PC-3 (cell line): ENCODE measurements at regions not wholly inside any gene's neighbourhood (a gene's known extent, or its start where the extent isn't known, plus 50 kb on each side); places are given as distances from the start of the nearest gene placed in this dataset.

Source experiments
- ATAC-seq: fragments of 200-7000 bp; cut with Tn5 transposase; 2 replicates; pipeline ENCODE4 v1.9.1; 2020; ENCODE audit warnings: mild to moderate bottlenecking, moderate library complexity
- BruUV-seq: library from RNA; stranded (reverse); fragments of 400-500 nt; replicated peaks from 2 replicates; lab custom pipeline; 2021; lab: Mats Ljungman, UMichigan
- CTCF ChIA-PET: fragments of 300-600 bp; sonication (Branson Sonifier 250); formaldehyde crosslinking; loops from one replicate; lab custom pipeline; 2022; ENCODE audit warnings: antibody characterized with exemption; lab: Charles Lee
- POLR2A ChIA-PET: fragments of 300-600 bp; sonication (Branson Sonifier 250); formaldehyde crosslinking; loops from one replicate; lab custom pipeline; 2022; ENCODE audit warnings: antibody characterized with exemption; ENCODE audit not compliant: unreplicated experiment; lab: Charles Lee
- DNase-seq: peaks from one replicate; pipeline ENCODE4 v3.0.0-alpha.2; 2015
- H2AFZ ChIP-seq: fragments of 300-600 bp; sonication (generic); 2 replicates; pipeline ENCODE4 v1.6.0; 2016; ENCODE audit warnings: antibody characterized with exemption, low read length
- H3F3A ChIP-seq: fragments of 300-600 bp; sonication (generic); one replicate; pipeline ENCODE4 v1.6.0; 2017; ENCODE audit warnings: antibody characterized with exemption, low read length, control low read depth, mild to moderate bottlenecking; ENCODE audit not compliant: unreplicated experiment
- H3K27ac ChIP-seq: fragments of 300-600 bp; sonication (generic); 2 replicates; pipeline ENCODE4 v1.5.1; 2016; ENCODE audit warnings: mild to moderate bottlenecking, low read length
- H3K27me3 ChIP-seq: fragments of 300-600 bp; sonication (generic); 2 replicates; pipeline ENCODE4 v1.6.1; 2016; ENCODE audit warnings: low read length, mixed read lengths
- H3K36me3 ChIP-seq: fragments of 300-600 bp; sonication (generic); 2 replicates; pipeline ENCODE4 v1.6.1; 2016; ENCODE audit warnings: low read depth, mixed run types, low read length, mixed read lengths
- H3K4me1 ChIP-seq: fragments of 300-600 bp; sonication (generic); 2 replicates; pipeline ENCODE4 v1.5.1; 2016; ENCODE audit warnings: low read length; ENCODE audit not compliant: insufficient read depth
- H3K4me2 ChIP-seq: fragments of 300-600 bp; sonication (generic); 2 replicates; pipeline ENCODE4 v1.6.0; 2016; ENCODE audit warnings: low read length
- H3K4me3 ChIP-seq: fragments of 300-600 bp; sonication (generic); 2 replicates; pipeline ENCODE4 v1.5.1; 2016; ENCODE audit warnings: mild to moderate bottlenecking, low read length, mixed read lengths
- H3K79me2 ChIP-seq: fragments of 300-600 bp; sonication (generic); 2 replicates; pipeline ENCODE4 v1.6.1; 2017; ENCODE audit warnings: low read length, mixed read lengths
- H3K9ac ChIP-seq: fragments of 300-600 bp; sonication (generic); 2 replicates; pipeline ENCODE4 v1.6.0; 2016; ENCODE audit warnings: mild to moderate bottlenecking, low read length
- H3K9me2 ChIP-seq: fragments of 300-600 bp; sonication (generic); replicated peaks from 2 replicates; pipeline ENCODE4 v1.6.1; 2016; ENCODE audit warnings: mixed run types, low read length, mixed read lengths
- H3K9me3 ChIP-seq: fragments of 300-600 bp; sonication (generic); 2 replicates; pipeline ENCODE4 v1.6.1; 2016; ENCODE audit warnings: low read length, mixed read lengths
- H4K20me1 ChIP-seq: fragments of 300-600 bp; sonication (generic); 2 replicates; pipeline ENCODE4 v1.6.1; 2016; ENCODE audit warnings: low read length, mixed read lengths
- EZH2 ChIP-seq: fragments of 300-600 bp; sonication (generic); IDR thresholded peaks from one replicate; pipeline ENCODE4 v1.6.1; 2017; ENCODE audit warnings: antibody characterized with exemption, mild to moderate bottlenecking, low read length; ENCODE audit not compliant: unreplicated experiment
- EZH2phosphoT487 ChIP-seq: fragments of 300-600 bp; sonication (generic); IDR thresholded peaks from 2 replicates; pipeline ENCODE4 v1.6.1; 2018; ENCODE audit warnings: mild to moderate bottlenecking, antibody characterized with exemption, low read length, borderline replicate concordance
- intact Hi-C: fragments of 100-400 bp; cut with micrococcal nuclease; formaldehyde crosslinking; loops from 2 replicates; pipeline ENCODE4 v1.9.0; 2023
- TF ChIP-seq, protein P1 (sequence below): fragments of 300-600 bp; sonication (generic); conservative IDR thresholded peaks from 2 replicates; pipeline ENCODE4 v1.5.1; 2017; ENCODE audit warnings: antibody characterized with exemption, low read depth, mild to moderate bottlenecking, low read length

DNA sequence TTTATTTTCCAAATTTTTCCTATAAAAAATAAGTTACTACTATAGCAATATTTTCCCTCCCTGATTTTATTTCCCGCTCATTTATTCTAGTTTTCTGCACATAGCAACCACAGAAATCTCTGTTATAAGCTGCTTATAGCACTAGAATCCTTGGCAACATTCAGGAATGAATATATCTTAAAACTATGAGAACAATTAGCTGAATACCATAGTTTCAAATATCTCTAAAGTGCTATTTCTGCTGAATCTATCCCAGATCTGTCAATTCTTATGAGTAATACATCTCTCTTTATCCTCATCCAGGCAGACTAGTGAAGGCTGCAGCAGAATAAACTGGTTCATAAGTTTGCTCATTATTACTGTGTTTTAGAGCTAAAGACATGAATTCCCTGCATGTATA lies 622.9 kb upstream of the DIPK2B start:
- Histone ChIP-seq H3K27me3 (no peaks in the 10 kb centered on the region), H3K4me3 (no peak overlapping the region), H2AFZ (no peak overlapping the region), H3K9ac (peak overlapping the region; percentile 8; the same call in 1 of the 2 replicates), H3F3A (peaks cover 29% of the 10 kb centered on the region), H3K9me2 (no peaks in the 10 kb centered on the region), H3K4me2 (peak overlapping the region; percentile 44; the same call in 1 of the 2 replicates), H3K27ac (peak overlapping the region; percentile 59), H3K4me1 (peaks cover 33% of the 10 kb centered on the region), H3K36me3 (peaks cover 44% of the 10 kb centered on the region), H4K20me1 (no peaks in the 10 kb centered on the region), H3K79me2 (peaks cover 85% of the 10 kb centered on the region), H3K9me3 (no peaks in the 10 kb centered on the region)
- POLR2A ChIA-PET = no interaction called here
- BruUV-seq = no TSS peak
- ATAC-seq (no peak), DNase-seq (no peak)
- CTCF ChIA-PET = interaction anchor here (2.3 kb wide), 1 partner anchor 552 kb away, joined by 16 read pairs; no protein-coding TSS in a partner anchor
- no peak for TF ChIP-seq EZH2phosphoT487
- no peak for TF ChIP-seq EZH2
- TF ChIP-seq, protein P1, sequence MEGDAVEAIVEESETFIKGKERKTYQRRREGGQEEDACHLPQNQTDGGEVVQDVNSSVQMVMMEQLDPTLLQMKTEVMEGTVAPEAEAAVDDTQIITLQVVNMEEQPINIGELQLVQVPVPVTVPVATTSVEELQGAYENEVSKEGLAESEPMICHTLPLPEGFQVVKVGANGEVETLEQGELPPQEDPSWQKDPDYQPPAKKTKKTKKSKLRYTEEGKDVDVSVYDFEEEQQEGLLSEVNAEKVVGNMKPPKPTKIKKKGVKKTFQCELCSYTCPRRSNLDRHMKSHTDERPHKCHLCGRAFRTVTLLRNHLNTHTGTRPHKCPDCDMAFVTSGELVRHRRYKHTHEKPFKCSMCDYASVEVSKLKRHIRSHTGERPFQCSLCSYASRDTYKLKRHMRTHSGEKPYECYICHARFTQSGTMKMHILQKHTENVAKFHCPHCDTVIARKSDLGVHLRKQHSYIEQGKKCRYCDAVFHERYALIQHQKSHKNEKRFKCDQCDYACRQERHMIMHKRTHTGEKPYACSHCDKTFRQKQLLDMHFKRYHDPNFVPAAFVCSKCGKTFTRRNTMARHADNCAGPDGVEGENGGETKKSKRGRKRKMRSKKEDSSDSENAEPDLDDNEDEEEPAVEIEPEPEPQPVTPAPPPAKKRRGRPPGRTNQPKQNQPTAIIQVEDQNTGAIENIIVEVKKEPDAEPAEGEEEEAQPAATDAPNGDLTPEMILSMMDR = no peak
- intact Hi-C loops = no loop called here

DNA sequence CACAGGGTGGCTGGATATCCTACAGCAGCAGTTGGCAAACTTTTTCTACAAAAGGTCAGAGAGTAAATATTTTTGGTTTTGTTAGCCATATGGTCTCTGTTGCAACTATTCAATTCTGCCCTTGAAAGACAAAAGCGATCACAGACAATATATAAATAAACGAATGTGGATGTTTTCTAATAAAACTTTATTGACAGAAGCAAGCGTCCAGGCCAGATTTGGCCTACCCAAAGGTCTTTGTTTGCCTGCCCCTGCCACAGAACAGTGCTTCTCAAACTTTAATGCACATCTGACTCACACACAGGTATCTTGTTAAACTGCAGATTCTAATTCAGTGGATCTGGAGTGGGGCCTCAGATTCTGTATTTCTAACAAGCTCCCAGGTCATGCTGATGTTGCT lies 621.4 kb upstream of the DIPK2B start:
- no peak overlapping the region for H3K4me3 ChIP-seq
- H3K9ac ChIP-seq = no peak overlapping the region
- H3K27ac ChIP-seq = peak overlapping the region; percentile 30
- H3K27me3 ChIP-seq = no peaks in the 10 kb centered on the region
- no peaks in the 10 kb centered on the region for H3K9me3 ChIP-seq
- H3K4me2 ChIP-seq = no peak overlapping the region
- DNase-seq (peak; percentile 48), ATAC-seq (no peak)
- H3F3A ChIP-seq = peaks cover 25% of the 10 kb centered on the region
- peaks cover 33% of the 10 kb centered on the region for H3K4me1 ChIP-seq
- ChIA-PET CTCF (no interaction called here), POLR2A (no interaction called here)
- TF ChIP-seq EZH2phosphoT487 (no peak), EZH2 (no peak)
- TF ChIP-seq, protein P1 = no peak
- no peaks in the 10 kb centered on the region for H4K20me1 ChIP-seq
- no peak overlapping the region for H2AFZ ChIP-seq
- no peaks in the 10 kb centered on the region for H3K9me2 ChIP-seq
- peaks cover 83% of the 10 kb centered on the region for H3K79me2 ChIP-seq
- H3K36me3 ChIP-seq = peaks cover 48% of the 10 kb centered on the region
- intact Hi-C loops = no loop called here
- BruUV-seq = no TSS peak

DNA sequence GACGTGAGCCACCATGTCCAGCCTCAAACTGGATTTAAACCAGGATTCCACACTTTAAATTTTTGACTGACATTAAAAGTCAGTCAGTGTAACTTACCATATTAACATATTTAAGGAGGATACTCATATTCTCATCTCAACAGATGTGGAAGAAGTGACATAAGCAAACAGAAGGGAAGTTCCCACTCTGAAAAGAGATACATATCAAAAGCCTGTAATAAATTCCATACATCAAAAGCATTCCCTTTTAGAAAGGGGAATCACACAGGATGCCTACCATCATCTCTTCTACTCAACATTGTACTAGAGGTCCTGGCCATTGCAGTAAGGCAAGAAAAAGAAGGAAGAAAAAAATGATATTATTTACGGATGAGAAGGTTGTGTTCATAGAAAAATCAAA lies 618.2 kb upstream of the DIPK2B start:
- Histone ChIP-seq H3K9ac (no peak overlapping the region), H4K20me1 (no peaks in the 10 kb centered on the region), H2AFZ (no peak overlapping the region), H3F3A (peaks cover 9% of the 10 kb centered on the region), H3K27me3 (no peaks in the 10 kb centered on the region), H3K9me2 (no peaks in the 10 kb centered on the region), H3K27ac (no peak overlapping the region), H3K9me3 (no peaks in the 10 kb centered on the region), H3K79me2 (peaks cover 94% of the 10 kb centered on the region), H3K4me3 (no peak overlapping the region), H3K4me1 (peaks cover 20% of the 10 kb centered on the region), H3K4me2 (no peak overlapping the region), H3K36me3 (peaks cover 50% of the 10 kb centered on the region)
- no peak for TF ChIP-seq EZH2phosphoT487
- no peak for TF ChIP-seq EZH2
- TF ChIP-seq, protein P1 = no peak
- intact Hi-C loops = no loop called here
- CTCF ChIA-PET = no interaction called here
- no peak for ATAC-seq
- no TSS peak for BruUV-seq
- DNase-seq = no peak
- POLR2A ChIA-PET = no interaction called here
